Hematopoietic multipotent progenitor cell (in vitro differentiated cells): ENCODE measurements at regions not wholly inside any gene's neighbourhood (a gene's known extent, or its start where the extent isn't known, plus 50 kb on each side); places are given as distances from the start of the nearest gene placed in this dataset.
A peak's percentile ranks its signal among the peaks of the same experiment; 100 is the strongest.
"Not testable (repeated sequence)": the region's sequence is repeated elsewhere in the genome, so short reads cannot be mapped to it uniquely, and the experiment has no call there.

ENCODE experiments used
- DNase-seq, 3 donors: peaks; one replicate each; pipeline ENCODE4 v3.0.0-alpha.2; 2011 to 2015; ENCODE audit warnings: low read depth in 2 of 3, low spot score in 2 of 3

DNA sequence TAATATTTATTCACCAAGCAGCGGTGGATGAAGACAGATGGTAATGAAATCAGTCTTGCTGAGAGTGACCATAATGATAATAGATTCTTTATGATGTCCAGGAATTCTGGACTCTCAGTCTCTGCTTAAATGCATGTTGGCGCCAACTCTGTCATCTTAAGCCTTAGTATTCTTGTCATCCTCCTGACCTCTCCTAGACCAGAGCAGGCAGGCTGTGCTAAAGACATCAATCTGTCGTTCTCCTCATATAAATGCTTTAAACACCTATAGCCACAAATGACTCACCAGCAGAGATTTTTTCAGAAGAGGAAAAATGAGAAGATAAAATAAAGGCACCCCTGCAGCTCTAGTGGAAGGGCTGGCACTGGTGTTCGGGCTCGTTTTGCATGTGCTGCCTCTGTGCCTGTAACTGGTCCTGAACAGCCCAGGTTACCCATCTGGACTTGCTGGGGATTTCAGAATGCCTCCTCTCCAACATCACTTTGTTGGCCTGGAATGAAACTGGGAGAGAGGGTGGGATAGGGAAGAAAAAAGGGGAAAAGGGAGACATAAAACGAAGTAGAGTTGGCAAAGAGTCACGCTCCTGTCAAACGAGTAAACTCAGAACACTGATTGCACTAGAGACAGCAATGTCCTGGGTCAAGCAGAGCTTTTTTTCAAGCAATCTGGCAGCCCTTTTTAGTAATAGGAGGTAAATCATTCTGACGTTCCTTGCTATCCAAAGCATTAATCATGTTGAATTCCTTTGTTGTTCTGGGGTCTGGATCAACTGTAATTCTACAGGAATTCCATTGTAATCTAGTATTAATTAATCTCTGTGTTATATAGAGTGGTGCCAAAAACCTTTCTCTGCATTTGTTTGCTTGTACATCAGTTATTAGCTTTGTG, 195.5 kb upstream of the CLINT1 start:
- no peak for DNase-seq

GRCh38 chr5:158051036-158051435, 192.1 kb upstream of the CLINT1 start:
- DNase-seq = no peak

- no peak for DNase-seq
Measured at GRCh38 chr5:158050421-158050820, 191.5 kb upstream of the CLINT1 start.

DNA sequence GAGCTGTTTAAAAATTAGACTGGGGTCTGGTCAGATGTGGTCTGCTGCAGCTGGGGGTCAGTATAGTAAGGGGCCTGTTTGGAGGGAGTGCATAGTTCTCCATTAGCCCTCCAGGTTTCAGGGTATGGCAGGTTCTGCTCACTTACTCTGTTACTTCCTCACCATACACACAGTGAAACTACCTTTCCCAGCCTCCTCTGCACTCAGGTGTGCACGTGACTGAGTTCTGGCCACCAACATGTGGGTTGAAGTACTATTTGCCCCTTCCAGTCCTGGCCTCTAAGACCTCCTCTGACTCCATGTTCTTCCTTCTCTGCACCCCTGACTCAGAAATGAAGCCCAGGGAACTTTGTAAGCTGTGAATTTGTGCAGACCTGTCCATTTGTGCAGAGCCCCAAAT, 190.5 kb upstream of the CLINT1 start:
- DNase-seq = no peak

- no peak for DNase-seq
Measured at GRCh38 chr5:158045696-158046095, 186.8 kb upstream of the CLINT1 start.

DNA sequence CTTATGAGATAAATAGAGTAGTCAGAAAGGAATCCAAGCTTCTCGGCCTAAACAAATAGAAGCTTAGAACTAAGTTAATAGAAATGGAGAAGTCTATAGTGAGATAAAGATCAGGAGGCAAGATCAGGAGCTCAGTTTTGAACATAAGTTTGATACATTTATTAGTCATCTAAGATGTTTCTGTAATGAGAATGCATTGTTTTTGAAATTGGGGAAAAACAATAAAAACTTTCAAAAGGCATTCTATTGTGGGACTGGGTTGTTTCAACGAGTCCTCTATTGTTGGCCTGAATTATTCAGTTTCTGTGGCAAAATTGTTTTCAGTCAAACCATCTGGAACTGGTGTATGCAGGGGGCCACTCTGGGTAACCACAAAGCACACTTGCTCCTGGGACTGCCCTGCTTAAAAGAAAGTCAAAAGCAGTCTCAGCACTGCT, 181.0 kb upstream of the CLINT1 start:
- peak in 1 of 3 donors; percentile 19 for DNase-seq

- no peak for DNase-seq
Measured at GRCh38 chr5:158039441-158039840, 180.5 kb upstream of the CLINT1 start.

DNA sequence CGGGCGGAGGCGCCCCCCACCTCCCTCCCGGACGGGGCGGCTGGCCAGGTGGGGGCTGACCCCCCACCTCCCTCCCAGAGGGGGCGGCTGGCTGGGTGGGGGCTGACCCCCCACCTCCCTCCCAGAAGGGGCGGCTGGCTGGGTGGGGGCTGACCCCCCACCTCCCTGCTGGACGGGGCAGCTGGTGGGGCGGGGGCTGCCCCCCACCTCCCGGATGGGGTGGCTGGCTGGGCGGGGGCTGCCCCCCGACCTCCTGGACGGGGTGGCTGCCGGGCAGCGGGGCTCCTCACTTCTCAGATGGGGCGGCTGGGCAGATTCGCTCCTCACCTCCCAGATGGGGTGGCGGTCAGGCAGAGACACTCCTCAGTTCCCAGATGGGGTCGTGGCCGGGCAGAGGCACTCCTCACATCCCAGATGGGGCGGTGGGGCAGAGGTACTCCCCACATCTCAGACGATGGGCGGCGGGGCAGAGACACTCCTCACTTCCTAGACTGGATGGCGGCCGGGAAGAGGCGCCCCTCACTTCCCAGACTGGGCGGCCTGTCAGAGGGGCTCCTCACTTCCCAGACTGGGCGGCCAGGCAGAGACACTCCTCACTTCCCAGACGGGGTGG, 178.1 kb upstream of the CLINT1 start:
- not testable (repeated sequence) for DNase-seq

DNA sequence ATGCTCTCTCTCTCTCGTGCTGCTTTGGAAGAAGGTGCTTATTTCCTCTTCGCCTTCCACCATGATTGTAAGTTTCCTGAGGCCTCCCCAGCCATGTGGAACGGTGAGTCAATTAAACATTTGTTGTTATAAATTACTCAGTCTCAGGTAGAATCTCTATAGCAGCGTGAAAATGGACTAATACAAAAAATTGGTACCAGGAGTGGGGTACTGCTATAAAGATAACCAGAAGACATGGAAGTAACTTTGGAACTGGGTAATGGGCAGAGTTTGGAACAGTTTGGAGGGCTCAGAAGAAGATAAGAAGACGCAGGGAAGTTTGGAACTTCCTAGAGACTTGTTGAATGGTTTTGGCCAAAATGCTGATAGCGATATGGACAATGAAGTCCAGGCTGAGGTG, 175.6 kb upstream of the CLINT1 start:
- DNase-seq = not testable (repeated sequence)

DNA sequence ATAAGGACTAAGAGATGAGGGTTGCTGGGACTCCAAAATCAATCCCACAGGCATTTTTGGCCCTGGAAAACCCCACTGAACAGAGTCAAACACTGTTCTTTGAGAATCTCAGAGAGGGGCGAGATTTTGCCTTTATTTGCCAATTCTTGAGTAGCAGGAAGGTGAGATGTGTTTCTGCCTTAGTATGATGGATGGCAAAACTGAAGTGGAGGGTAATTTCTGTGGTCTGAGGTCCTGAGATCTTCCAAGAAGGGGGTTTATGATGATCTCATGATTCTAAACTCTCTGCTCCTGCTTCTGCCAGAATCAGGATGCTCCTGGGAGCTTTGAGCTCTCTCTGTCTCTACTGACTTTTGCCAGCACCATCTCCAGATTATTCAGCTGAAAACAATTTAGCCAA, 174.8 kb upstream of the CLINT1 start:
- DNase-seq = no peak

DNA sequence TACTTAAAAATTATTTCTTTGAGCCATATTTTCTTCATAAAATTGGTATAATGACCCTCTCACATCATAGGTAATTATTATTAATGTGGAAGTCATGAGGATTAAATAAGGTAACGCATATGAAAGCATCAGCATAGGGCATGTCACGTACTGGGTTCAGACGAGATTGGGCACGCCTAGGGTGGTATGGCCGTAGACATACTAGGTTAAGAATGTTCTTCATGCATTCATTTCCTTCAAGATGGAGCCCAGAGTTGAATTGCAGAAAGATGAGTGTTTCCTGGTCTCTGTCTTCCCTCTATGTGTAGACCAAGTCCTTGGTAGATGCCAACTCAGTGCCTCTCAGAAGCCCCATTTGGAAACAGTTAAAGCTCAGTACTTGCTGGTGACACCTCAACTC, 174.1 kb upstream of the CLINT1 start:
- DNase-seq = no peak

DNA sequence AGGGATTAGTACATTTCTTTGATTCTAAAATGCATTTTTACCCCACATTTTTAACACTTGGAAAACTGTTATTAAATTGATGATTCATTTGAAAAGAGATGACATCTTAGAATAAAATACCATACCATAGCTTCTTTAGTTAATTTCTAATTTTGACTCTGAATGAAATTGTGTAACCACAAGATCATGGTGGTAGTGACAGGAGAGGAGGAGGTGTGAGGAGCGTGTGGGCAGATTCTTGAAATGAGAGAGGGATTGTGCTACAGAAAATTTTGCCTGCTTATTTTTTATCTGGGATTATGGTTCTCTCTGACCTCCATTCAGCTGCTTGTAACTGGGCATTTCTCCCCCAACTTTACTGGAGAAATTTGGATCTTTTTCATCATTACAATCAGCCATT, 173.3 kb upstream of the CLINT1 start:
- DNase-seq = no peak

DNA sequence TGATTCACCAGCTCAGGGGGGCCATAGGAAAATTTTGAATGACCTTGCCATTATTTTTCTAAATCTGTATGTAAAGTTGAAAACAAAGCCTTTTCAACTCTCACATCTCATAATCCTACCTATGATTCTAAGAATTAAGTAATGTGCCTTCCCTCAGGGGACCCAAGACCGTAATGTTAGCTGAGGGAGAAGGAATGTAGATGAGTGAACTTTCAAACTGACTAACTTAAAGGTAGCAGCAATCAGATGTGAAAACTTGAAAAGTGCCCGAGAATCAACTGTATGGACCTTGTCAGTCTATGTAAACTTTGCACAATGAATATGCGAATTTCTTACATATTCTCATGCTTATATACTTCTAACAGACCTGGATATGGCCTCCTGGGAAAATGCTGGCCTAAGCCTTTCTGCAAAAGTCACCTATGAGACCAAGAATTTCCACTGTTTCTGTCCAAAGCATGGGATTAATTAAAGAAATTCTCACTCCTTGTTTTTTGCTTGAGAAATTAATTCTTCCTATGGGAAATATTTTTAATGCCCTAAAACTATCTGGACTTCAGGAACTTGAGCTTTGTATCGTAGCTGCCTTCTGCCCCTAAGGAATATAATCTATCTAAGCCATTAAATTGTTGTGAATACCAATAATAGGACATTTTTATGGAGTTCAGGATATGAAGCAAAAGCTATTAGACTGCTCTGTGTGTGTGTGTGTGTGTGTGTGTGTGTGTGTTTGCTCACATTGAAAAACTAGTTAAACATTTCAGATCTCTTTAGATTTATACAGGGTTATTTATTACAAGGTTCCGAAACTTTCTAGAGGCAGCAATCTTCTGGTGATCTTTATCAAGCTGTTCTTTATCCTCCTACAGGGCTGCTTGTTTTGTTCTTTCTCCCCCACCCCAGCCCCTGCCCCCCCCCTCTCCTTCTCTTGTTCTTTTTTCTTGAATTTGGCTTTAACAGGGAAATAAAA, 169.1 kb upstream of the CLINT1 start:
- DNase-seq = no peak

DNA sequence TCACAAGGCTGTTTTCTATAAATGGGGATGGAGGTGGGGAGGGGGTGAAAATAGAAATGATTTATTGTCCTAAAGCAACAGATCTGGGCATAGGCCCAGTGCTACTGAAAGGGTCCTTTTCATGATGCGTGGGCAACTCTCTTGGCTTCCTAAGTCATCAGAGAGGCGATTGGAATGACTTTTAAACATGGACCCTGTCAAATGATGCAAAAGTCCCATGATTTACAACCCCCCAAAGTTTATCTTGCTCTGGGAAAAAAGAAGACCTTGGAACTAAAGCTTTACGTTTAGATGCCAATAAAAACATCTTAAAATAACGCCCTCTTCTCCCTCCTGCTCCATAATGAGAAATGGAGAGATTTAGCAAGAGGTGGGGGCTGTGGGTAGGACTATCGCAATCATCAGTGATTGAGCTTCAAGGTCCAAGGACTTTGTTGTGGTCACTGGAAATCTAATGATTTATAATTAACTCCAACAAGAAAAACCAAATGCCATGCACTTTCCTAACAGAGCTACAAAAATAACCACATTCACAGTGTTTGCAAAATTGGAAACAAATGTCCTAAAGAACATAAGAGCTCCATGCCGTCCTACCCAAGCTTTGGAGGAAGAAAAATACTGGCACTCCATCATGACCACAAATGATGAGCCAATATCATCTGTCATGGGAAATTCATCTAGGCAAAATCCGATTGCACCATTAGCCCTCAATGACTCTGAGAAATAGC, 167.5 kb upstream of the CLINT1 start:
- no peak for DNase-seq

- DNase-seq = no peak
Measured at GRCh38 chr5:158023266-158023665, 164.3 kb upstream of the CLINT1 start.

GRCh38 chr5:158022837-158023236, 163.9 kb upstream of the CLINT1 start:
- DNase-seq = peak in 1 of 3 donors; percentile 5

- DNase-seq = no peak
Measured at GRCh38 chr5:158022393-158022792, 163.4 kb upstream of the CLINT1 start.

GRCh38 chr5:158020555-158021418, 161.8 kb upstream of the CLINT1 start:
- DNase-seq = no peak

DNA sequence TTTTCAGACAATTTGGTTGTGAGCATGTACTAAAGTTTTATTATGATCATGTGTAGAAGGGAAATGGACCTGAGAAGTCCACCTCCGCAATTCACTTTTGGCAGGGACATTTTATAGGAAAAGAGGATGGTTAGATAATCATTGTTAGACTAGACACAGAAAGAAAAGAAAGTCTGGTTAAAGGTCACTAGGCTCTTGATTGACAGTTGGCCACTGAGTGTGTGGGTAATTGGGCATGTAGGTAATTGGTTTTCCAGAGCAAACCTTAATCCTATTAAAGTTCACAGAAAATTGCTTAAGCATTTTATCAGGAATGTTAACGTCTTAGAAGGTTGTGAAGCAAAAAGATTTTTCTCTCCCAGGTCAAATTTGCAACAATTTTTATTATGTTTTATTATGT, 158.5 kb upstream of the CLINT1 start:
- no peak for DNase-seq
